ENCODE measurements at regions not wholly inside any gene's neighbourhood (a gene's known extent, or its start where the extent isn't known, plus 50 kb on each side); places are given as distances from the start of the nearest gene placed in this dataset.

- H3K4me1 ChIP-seq (replicated peaks in 1 of 4; ENCODE audit: control insufficient read depth in 3 of 4, insufficient read depth in 4 of 4, low read length in 3 of 4), result peaks cover 0 to 7% (median 1%) of the 10 kb centered on the region in 4 experiments; a peak in 2 of 7 replicates
- H2BK120ac ChIP-seq (replicated peaks; ENCODE audit: low read depth, low read length), result no peak overlapping the region
- H3K79me2 ChIP-seq (ENCODE audit: control insufficient read depth in 1 of 2, insufficient read depth in 2 of 2, low read length in 2 of 2), result no peaks in the 10 kb centered on the region
- no peak overlapping the region for H2AK5ac ChIP-seq (ENCODE audit: low read depth, low read length)
- no peak overlapping the region for H2AFZ ChIP-seq (ENCODE audit: low read length)
- H3K4ac ChIP-seq (replicated peaks; ENCODE audit: insufficient read length, low read depth, low read length), result no peak overlapping the region
- H4K20me1 ChIP-seq (replicated peaks in 1 of 2; ENCODE audit: control insufficient read depth in 1 of 2, insufficient read depth in 2 of 2, low read length in 2 of 2), result no peaks in the 10 kb centered on the region
- H3K9ac ChIP-seq (replicated peaks in 1 of 4; ENCODE audit: extremely low read depth in 1 of 4, low read depth in 3 of 4, low read length in 3 of 4), result no peak overlapping the region
- no peak overlapping the region for H4K5ac ChIP-seq (ENCODE audit: insufficient read length, low read depth, low read length)
- no peak overlapping the region for H3K18ac ChIP-seq (ENCODE audit: extremely low read depth, low read length)
- no peak overlapping the region for H2BK20ac ChIP-seq (ENCODE audit: low read length)
- no peak overlapping the region for H3K23ac ChIP-seq (ENCODE audit: insufficient read length)
- H2BK15ac ChIP-seq (ENCODE audit: low read length), result no peak overlapping the region
- FAIRE-seq (no peak), DNase-seq (ENCODE audit: low read depth in 1 of 2, low spot score in 2 of 2) (no peak)
- H3K56ac ChIP-seq (replicated peaks; ENCODE audit: insufficient read length, low read depth, low read length), result no peak overlapping the region
- H3K4me3 ChIP-seq (ENCODE audit: extremely low read depth in 1 of 4, insufficient read depth in 2 of 4, low read depth in 3 of 4, low read length in 4 of 4), result no peak overlapping the region
- no peak overlapping the region for H3K14ac ChIP-seq (ENCODE audit: insufficient read length)
- ChIA-PET POLR2A (ENCODE audit: partially characterized antibody) (interaction anchor here (0.8 to 1.4 kb wide), 2 partner anchors 11 to 149 kb away, joined by 3 read pairs; no protein-coding TSS in a partner anchor), CTCF (ENCODE audit: partially characterized antibody) (interaction anchor here (0.8 kb wide), 1 partner anchor 93 kb away, joined by 3 read pairs; no protein-coding TSS in a partner anchor)
- H2BK5ac ChIP-seq (ENCODE audit: low read depth, low read length), result no peak overlapping the region
- no peaks in the 10 kb centered on the region for H3K23me2 ChIP-seq (ENCODE audit: low read depth, low read length)
- no peaks in the 10 kb centered on the region for H3K36me3 ChIP-seq (ENCODE audit: control insufficient read depth in 2 of 4, insufficient read depth in 4 of 4, low read length in 3 of 4)
- WGBS, 2 experiments (ENCODE audit: extremely low coverage in 1 of 2, insufficient coverage in 1 of 2, insufficient read length in 1 of 2, insufficient replicate concordance in 2 of 2, low coverage in 1 of 2, low lambda C conversion rate in 2 of 2, missing lambda C conversion rate in 1 of 2), result 80% methylated on average over 3 of the region's 3 CpGs; no CpG with 5 or more reads in 1 of the 2 experiments
- no peaks in the 10 kb centered on the region for H3K79me1 ChIP-seq (ENCODE audit: low read depth, low read length)
- no peak overlapping the region for H3K4me2 ChIP-seq (ENCODE audit: insufficient read depth in 1 of 2, low read depth in 2 of 2, low read length in 2 of 2)
- H3K9me3 ChIP-seq (ENCODE audit: insufficient read depth in 2 of 2, low read depth in 1 of 2, low read length in 1 of 2), result no peaks in the 10 kb centered on the region
- H2BK12ac ChIP-seq (ENCODE audit: low read depth, low read length), result no peak overlapping the region
- no peak overlapping the region for H4K91ac ChIP-seq (replicated peaks; ENCODE audit: insufficient read length, low read length)
- H3K27me3 ChIP-seq (replicated peaks in 1 of 4; ENCODE audit: control insufficient read depth in 3 of 4, extremely low read depth in 1 of 4, insufficient read depth in 3 of 4, low read length in 3 of 4), result no peaks in the 10 kb centered on the region
- no peak overlapping the region; the same call in 1 of the 2 replicates for H3K27ac ChIP-seq (ENCODE audit: low read depth, low read length)
- H4K8ac ChIP-seq (ENCODE audit: extremely low read depth, insufficient read depth, low read length), result no peak overlapping the region
- no peak for TF ChIP-seq CBX5 (IDR thresholded peaks at IDR 0.05; ENCODE audit: low read depth, low read length)
- no peak for TF ChIP-seq CTBP2 (IDR thresholded peaks at IDR 0.05; ENCODE audit: borderline replicate concordance, insufficient read depth, insufficient read length, low read length)
- no peak for TF ChIP-seq TCF12 (IDR thresholded peaks at IDR 0.05; ENCODE audit: low read depth, low read length)
- TF ChIP-seq EGR1 (IDR thresholded peaks at IDR 0.05; ENCODE audit: borderline replicate concordance, low read depth, low read length), result no peak
- TF ChIP-seq TAF1 (IDR thresholded peaks at IDR 0.05; ENCODE audit: low read depth, low read length), result no peak
- no peak for TF ChIP-seq RAD21 (IDR thresholded peaks at IDR 0.05 in 1 of 2, conservative IDR thresholded peaks at IDR 0.05 in 1 of 2; ENCODE audit: low read depth in 2 of 2, low read length in 2 of 2)
- no peak for TF ChIP-seq KDM1A (IDR thresholded peaks at IDR 0.05; ENCODE audit: borderline replicate concordance, low read length)
- no peak for TF ChIP-seq SIX5 (IDR thresholded peaks at IDR 0.05; ENCODE audit: low read depth, low read length)
These were observed 146.1 kb upstream of the RPS23 start for GRCh38 chr5:82424211-82424610.

Data from H1 (cell line).